ENCODE measurements at regions not wholly inside any gene's neighbourhood (a gene's known extent, or its start where the extent isn't known, plus 50 kb on each side); places are given as distances from the start of the nearest gene placed in this dataset.

DNA sequence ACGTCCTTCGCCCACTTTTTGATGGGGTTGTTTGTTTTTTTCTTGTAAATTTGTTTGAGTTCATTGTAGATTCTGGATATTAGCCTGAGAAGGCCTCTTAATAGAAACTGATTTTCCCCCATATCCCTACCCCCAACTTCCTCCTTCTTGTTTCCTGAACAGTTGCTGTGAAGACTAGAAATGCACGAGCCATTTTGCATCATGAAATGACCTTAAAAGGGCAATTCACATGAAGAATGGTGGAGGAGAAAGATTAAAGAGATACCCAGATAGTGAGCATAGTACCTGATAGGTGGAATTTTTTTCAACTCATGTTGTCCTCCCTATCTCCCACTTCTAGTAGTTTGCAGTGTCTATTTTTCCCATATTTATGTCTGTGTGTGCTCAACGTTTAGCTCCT, 55.2 kb upstream of the KCNH8 start:
- no peak for DNase-seq (ENCODE audit: low read depth)

DNA sequence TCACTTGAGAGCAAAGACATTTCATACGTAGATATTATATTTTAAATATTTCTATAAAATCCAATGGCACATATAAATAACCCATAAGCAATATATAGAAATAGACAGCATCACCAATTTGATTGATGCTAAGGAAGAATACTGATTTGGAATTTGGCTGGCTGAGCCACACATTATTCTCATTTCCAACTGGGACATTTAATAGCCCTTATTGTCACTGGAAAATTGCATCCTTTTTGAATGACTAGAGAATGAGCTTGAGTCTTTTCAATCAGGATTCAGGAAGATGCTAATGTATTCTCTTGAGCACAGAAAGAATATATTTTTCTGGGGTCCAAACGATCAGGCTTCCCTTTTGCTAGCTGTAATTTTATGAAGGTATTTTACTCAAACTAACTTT, 70.9 kb upstream of the KCNH8 start:
- no peak for DNase-seq (ENCODE audit: low read depth)

DNA sequence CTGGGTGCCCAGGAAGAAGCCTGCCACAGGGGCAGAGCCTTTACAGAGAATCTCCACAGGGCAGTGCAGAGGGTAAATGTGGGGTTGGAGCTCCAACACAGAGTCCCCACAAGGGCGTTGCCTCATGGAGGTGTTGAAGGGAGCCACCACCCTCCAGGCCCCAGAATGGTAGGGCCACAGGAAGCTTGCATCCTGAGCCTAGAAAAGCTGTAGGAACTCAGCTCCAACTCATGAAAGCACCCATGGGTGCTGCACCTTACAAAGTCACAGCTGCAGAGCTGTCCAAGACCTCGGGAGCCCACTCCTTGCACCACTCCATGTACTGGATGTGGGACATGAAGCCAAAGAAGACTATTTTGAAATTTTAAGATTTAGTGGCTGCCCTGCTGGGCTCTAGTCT, 73.3 kb upstream of the KCNH8 start:
- no peak for DNase-seq (ENCODE audit: low read depth)

DNA sequence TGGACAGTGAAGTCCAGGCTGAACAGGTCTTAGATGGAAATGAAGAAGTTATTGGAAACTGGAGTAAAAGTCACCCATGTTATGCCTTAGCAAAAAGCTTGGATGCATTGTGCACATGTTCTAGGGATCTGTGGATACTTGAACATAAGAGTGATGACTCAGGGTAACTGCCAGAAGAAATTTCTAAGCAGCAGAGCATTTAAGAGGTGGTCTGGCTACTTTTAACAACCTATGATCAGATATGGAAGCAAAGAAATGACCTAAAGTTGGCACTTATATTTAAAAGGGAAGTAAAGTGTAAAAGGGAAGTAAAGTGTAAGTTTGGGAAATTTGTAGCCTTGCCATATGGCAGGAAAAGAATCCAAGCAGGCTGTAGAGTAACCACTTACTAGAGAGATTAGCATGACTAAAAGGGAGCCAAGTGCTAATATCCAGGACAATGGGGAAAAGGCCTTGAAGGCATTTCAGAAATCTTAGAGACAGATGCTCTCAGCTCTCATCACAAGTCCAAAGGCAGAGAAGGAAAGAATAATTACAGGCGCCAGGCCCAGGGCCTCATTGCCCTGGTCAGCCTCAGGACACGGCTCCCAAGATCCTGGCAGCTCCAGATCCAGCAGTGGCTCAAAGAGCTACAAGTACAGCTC, 73.9 kb upstream of the KCNH8 start:
- DNase-seq (ENCODE audit: low read depth) = no peak

DNA sequence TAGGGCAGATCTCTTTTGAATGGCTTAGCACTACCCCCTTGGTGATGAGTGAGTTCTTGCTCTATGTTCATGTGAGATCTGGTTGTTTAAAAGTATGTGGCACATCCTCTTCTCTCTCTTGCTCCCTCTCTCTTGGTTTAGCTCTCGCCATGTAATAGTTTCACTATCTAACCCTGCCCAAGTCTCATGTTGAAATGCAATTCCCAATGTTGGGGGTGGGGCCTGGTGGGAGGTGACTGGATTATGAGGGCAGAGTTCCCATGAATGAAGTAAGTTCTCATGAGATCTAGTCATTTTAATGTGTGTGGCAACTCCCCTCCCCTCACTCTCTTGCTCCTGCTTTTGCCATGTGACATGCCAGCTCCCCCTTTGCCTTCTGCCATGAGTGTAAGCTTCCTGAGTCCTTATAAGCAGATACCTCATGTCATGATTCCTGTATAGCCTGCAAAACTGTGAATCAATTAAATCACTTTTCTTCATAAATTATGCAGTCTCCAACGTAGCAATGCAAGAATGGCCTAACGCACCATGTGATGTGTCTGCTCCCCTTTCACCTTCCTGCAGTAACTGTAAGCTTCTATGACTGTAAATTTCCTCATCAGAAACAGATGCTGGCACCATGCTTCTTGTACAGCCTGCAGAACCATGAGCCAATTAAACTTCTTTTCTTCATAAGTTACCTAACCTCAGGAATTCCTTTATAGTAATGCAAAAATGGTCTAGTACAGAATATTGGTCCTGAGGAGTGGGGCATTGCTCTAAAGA, 74.8 kb upstream of the KCNH8 start:
- no peak for DNase-seq (ENCODE audit: low read depth)

DNA sequence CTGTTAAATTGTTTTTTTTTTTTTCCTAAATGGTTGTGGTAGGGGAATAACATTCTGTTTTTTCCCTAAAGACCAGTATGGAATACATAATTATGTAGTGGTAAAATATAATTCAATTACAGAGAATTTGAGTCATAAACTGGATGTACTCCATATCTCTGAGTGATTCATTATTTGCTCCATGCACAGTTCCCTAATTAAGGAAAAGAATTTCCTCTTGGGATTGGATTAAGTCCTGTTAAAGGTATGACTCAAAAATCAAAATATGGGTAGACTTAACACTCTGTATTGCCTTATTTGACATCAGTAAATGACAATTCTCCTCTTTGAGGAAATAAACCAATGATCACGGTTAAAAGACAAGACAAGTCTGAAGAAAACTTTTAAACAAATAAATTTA, 78.0 kb upstream of the KCNH8 start:
- no peak for DNase-seq (ENCODE audit: low read depth)

DNA sequence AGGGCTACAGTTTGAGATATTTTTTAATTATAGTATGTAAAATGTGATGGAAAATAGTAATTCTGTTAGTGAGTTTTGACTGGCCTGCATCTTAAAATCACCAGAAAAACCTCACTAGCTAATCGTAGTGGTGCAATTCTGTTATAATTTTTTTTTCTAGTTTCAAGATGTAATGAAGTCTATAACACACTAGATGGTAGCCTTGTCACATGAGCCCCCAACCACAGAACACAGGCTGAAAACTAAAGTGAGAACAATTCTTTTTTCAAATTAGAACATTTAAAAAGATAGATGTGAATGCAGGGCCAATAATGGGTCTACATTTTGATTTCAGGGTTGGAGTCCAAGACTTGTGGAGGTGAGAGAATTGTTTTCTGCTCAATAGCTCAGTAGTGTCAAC, 83.3 kb upstream of the KCNH8 start:
- no peak for DNase-seq (ENCODE audit: low read depth)

- no peak for DNase-seq (ENCODE audit: low read depth)
Measured at GRCh38 chr3:19063936-19064335, 84.4 kb upstream of the KCNH8 start.

GRCh38 chr3:19060404-19060803, 87.9 kb upstream of the KCNH8 start:
- no peak for DNase-seq (ENCODE audit: low read depth)

DNA sequence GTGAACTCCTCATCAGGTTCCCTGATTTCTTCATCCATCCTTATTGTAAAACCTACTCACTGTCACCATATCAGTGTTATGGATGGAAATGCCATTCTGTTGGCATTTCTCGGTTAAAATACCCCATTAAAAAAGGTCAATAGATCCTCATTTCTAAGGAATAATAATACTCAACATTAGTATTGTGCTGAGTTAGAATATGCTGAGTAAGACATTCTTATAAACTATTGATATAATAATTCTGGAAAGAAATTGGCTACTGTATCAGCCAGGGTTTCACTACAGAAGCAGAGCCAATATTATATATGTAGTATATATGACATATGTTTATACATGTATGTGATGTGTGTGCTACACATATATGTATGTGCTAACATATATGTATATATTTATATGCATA, 95.4 kb upstream of the KCNH8 start:
- no peak for DNase-seq (ENCODE audit: low read depth)

DNA sequence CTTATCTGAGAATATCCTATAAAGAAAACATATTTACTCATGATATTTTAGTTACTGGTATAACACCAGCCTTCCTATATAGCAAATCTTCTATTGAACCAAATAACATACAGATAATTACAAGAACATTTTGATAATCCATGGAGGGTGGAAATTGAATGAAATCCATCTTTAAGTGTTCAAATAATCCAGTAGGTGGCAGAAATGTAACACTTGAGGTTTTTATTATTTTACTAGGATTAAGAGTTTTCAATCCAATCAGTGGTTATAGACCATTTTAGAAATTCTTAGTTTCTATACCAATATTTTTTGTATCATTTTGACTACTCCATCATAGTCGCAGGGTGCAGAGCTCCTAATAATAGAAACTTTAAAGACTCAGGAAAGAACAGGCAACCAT, 101.9 kb upstream of the KCNH8 start:
- DNase-seq (ENCODE audit: low read depth) = no peak

- no peak for DNase-seq (ENCODE audit: low read depth)
Measured at GRCh38 chr3:19030522-19030839, 117.8 kb upstream of the KCNH8 start.

DNA sequence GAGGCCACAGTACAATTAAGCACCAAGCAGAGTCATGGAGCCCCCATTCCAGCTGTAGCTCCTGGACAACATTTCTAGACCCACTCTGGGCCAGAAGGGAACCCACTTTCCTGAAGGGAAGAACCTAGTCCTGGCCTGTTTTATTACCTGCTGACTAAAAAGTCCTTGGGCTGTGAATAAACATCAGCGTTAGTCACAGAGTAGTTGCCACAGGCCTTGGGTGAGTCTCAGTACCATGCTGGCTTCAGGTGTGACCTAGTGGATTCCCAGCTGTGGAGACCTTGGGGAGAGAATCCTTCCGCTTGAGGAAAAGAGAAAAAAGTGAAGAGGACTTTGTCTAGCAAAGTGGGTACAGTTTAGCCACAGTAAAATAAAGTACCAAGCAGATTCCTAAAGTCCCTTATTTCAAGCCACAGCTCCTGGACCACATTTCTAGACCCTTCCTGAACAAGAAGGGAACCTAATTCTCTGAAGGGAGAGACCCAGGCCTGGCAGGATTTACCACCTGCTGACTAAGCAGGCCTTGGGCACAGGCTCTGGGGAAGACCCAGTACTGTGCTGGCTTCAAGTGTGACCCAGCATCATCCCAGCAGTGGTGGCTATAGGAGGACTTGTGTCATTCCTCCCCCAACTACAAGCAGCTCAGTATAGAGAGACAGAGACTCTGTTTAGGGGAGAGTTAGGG, 118.3 kb upstream of the KCNH8 start:
- DNase-seq (ENCODE audit: low read depth) = no peak

- DNase-seq (ENCODE audit: low read depth) = no peak
Measured at GRCh38 chr3:19025441-19025840, 122.9 kb upstream of the KCNH8 start.

GRCh38 chr3:19022546-19022945, 125.8 kb upstream of the KCNH8 start:
- no peak for DNase-seq (ENCODE audit: low read depth)

- DNase-seq (ENCODE audit: low read depth) = no peak
Measured at GRCh38 chr3:19016851-19017250, 131.5 kb upstream of the KCNH8 start.

GRCh38 chr3:19013879-19014278, 134.4 kb upstream of the KCNH8 start:
- DNase-seq (ENCODE audit: low read depth) = no peak

GRCh38 chr3:19012846-19013245, 135.5 kb upstream of the KCNH8 start:
- DNase-seq (ENCODE audit: low read depth) = no peak

DNA sequence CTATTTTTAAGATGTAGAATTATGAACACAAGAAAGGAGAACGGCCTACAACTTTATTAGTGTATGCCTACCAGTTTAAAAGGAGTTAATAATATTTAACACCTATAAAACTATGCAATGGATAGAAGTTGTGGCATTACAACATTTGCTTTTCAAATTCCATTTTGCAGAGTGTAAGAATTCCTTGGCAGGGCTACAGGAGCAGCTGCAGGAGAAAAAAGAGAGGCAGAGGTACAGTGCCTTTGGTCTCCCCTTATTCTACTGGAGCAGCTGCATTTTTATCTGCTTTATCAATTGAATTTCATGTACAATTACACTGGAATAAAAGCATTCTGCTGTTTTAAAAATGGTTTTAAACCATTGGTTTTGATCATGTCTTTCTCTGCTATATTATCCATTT, 145.7 kb upstream of the KCNH8 start:
- DNase-seq (ENCODE audit: low read depth) = no peak

- no peak for DNase-seq (ENCODE audit: low read depth)
Measured at GRCh38 chr3:18998069-18998468, 150.2 kb upstream of the KCNH8 start.

DNA sequence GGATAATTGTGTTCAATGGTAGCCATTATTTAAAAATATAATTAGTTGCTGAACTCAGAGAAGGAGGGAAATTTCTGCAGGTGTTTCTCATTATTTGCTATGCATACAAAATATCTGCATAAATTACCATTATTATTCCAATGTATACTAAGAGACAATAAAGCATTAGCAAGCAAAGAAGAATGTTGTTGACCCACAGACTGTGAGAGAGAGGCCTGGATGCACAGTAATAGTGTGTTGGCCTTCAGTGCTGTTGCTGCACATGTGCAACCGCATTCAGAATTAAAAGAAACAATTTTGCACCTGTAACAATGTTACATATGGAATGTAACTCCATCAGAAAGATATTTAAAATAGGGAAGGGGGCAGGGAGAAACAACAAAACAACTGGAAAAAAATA, 155.6 kb upstream of the KCNH8 start:
- no peak for DNase-seq (ENCODE audit: low read depth)

DNA sequence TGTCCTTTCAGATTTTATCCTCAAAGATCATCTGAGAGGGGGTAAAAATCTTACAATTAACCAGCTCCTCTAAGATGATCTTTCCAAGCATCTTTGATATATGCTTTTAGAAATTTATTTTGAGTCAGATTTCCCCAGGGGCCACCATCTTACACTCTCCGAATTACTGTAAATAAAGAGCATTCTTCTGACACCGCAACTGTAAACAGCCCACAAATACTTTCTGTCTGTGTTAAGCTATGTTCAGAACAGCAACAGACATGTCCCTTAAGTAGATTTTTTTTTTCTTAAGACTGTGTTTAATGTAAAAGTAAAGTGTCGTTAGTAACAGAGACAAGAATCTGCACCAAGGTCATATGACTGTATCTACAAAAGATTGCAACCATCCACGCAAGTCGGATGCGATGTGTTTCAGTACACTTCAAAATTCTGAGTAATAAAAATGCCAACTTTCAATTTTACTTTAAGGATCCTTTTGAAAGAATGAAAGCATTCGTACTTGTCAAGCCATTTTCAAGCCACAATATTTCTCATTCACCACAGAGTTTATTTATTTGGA, 159.0 kb upstream of the KCNH8 start:
- DNase-seq (ENCODE audit: low read depth) = no peak

DNA sequence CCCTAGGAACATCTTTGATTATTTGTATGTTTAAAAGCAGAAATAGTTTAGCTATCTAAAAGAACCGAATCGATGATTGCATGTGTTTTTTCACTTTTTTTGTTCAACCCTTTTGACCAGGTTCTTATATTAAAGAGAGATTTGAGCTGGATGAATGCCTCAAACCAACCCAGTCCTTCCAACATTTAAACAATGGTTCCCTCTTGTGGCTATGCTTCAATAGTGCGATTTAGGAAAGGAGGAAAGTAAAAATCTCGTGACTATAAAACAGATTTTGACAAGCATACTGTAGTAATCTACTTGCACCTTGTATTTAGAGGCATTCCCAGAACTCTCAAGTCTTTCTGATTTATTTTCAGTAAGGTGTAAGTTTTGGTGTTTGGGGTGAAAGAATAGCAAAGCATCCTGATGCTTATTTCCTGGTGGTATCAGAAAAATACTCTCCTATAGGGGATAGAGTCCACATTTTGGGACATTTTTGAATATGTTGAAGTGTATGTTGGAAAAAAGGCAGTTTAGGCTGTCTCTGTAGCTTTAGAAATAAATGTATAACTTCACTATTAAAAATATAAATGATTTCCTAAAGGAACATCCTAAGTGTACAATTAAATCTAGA, 159.6 kb upstream of the KCNH8 start:
- no peak for DNase-seq (ENCODE audit: low read depth)
